ENCODE measurements at regions not wholly inside any gene's neighbourhood (a gene's known extent, or its start where the extent isn't known, plus 50 kb on each side); places are given as distances from the start of the nearest gene placed in this dataset.

- Histone ChIP-seq H3K9me2 (replicated peaks; ENCODE audit: control insufficient read depth, low read length) (no peaks in the 10 kb centered on the region), H3K79me2 (ENCODE audit: control insufficient read depth, low read length) (no peaks in the 10 kb centered on the region), H3K27ac (ENCODE audit: low read depth, low read length) (no peak overlapping the region), H3K9me3 (ENCODE audit: control insufficient read depth, insufficient read depth, low read length) (no peaks in the 10 kb centered on the region), H3K36me3 (ENCODE audit: control insufficient read depth, low read length) (no peaks in the 10 kb centered on the region), H3K4me1 (ENCODE audit: control insufficient read depth, low read length) (no peaks in the 10 kb centered on the region), H3K27me3 (ENCODE audit: control insufficient read depth, low read length) (peaks cover 4% of the 10 kb centered on the region), H3F3A (ENCODE audit: control insufficient read depth, insufficient read depth) (no peaks in the 10 kb centered on the region), H4K20me1 (ENCODE audit: control insufficient read depth, insufficient read depth, low read depth, low read length) (no peaks in the 10 kb centered on the region), H3K4me2 (ENCODE audit: low read length) (no peak overlapping the region), H3K4me3 (ENCODE audit: low read length) (no peak overlapping the region)
- no peak for TF ChIP-seq EZH2phosphoT487 (IDR thresholded peaks at IDR 0.05; ENCODE audit: borderline replicate concordance, low read length)
- peak; percentile 91 for TF ChIP-seq CTCF (IDR thresholded peaks at IDR 0.05; ENCODE audit: low read depth, low read length, poor library complexity, severe bottlenecking)
Observed at GRCh38 chr6:53728570-53729194, 63.1 kb upstream of the KLHL31 start.

- no peak for TF ChIP-seq CTCF (IDR thresholded peaks at IDR 0.05; ENCODE audit: low read depth, low read length, poor library complexity, severe bottlenecking)
- no peak for TF ChIP-seq EZH2phosphoT487 (IDR thresholded peaks at IDR 0.05; ENCODE audit: borderline replicate concordance, low read length)
- H4K20me1 ChIP-seq (ENCODE audit: control insufficient read depth, insufficient read depth, low read depth, low read length), result no peaks in the 10 kb centered on the region
- no peaks in the 10 kb centered on the region for H3K36me3 ChIP-seq (ENCODE audit: control insufficient read depth, low read length)
- no peaks in the 10 kb centered on the region for H3K4me1 ChIP-seq (ENCODE audit: control insufficient read depth, low read length)
- no peaks in the 10 kb centered on the region for H3K79me2 ChIP-seq (ENCODE audit: control insufficient read depth, low read length)
- no peaks in the 10 kb centered on the region for H3K9me2 ChIP-seq (replicated peaks; ENCODE audit: control insufficient read depth, low read length)
- no peak overlapping the region for H3K4me3 ChIP-seq (ENCODE audit: low read length)
- H3F3A ChIP-seq (ENCODE audit: control insufficient read depth, insufficient read depth), result no peaks in the 10 kb centered on the region
- peaks cover 4% of the 10 kb centered on the region for H3K27me3 ChIP-seq (ENCODE audit: control insufficient read depth, low read length)
- H3K9me3 ChIP-seq (ENCODE audit: control insufficient read depth, insufficient read depth, low read length), result no peaks in the 10 kb centered on the region
- H3K27ac ChIP-seq (ENCODE audit: low read depth, low read length), result no peak overlapping the region
- no peak overlapping the region for H3K4me2 ChIP-seq (ENCODE audit: low read length)
Observed at GRCh38 chr6:53727748-53728147, 62.2 kb upstream of the KLHL31 start.

- TF ChIP-seq EZH2phosphoT487 (IDR thresholded peaks at IDR 0.05; ENCODE audit: borderline replicate concordance, low read length) (no peak), CTCF (IDR thresholded peaks at IDR 0.05; ENCODE audit: low read depth, low read length, poor library complexity, severe bottlenecking) (peak; percentile 92)
- no peak overlapping the region for H3K27ac ChIP-seq (ENCODE audit: low read depth, low read length)
- no peaks in the 10 kb centered on the region for H4K20me1 ChIP-seq (ENCODE audit: control insufficient read depth, insufficient read depth, low read depth, low read length)
- H3F3A ChIP-seq (ENCODE audit: control insufficient read depth, insufficient read depth), result no peaks in the 10 kb centered on the region
- no peaks in the 10 kb centered on the region for H3K9me2 ChIP-seq (replicated peaks; ENCODE audit: control insufficient read depth, low read length)
- no peaks in the 10 kb centered on the region for H3K4me1 ChIP-seq (ENCODE audit: control insufficient read depth, low read length)
- no peaks in the 10 kb centered on the region for H3K79me2 ChIP-seq (ENCODE audit: control insufficient read depth, low read length)
- peaks cover 4% of the 10 kb centered on the region for H3K27me3 ChIP-seq (ENCODE audit: control insufficient read depth, low read length)
- no peaks in the 10 kb centered on the region for H3K36me3 ChIP-seq (ENCODE audit: control insufficient read depth, low read length)
- H3K4me3 ChIP-seq (ENCODE audit: low read length), result no peak overlapping the region
- no peak overlapping the region for H3K4me2 ChIP-seq (ENCODE audit: low read length)
- no peaks in the 10 kb centered on the region for H3K9me3 ChIP-seq (ENCODE audit: control insufficient read depth, insufficient read depth, low read length)
Observed at GRCh38 chr6:53725791-53726575, 60.4 kb upstream of the KLHL31 start.
